Activated B cell treated with CpG ODN at 0.5 μM for 24 hours (primary cell): ENCODE measurements at regions not wholly inside any gene's neighbourhood (a gene's known extent, or its start where the extent isn't known, plus 50 kb on each side); places are given as distances from the start of the nearest gene placed in this dataset.
A peak's percentile ranks its signal among the peaks of the same experiment; 100 is the strongest.
"Not testable (repeated sequence)": the region's sequence is repeated elsewhere in the genome, so short reads cannot be mapped to it uniquely, and the experiment has no call there.

Experiments used
- ATAC-seq: fragments of 200-7000 bp; cut with Tn5 transposase; one replicate; pipeline ENCODE4 v1.10.0; 2021; ENCODE audit warnings: low read depth, mild to moderate bottlenecking, moderate library complexity
- CTCF ChIA-PET: fragments of 350-600 bp; sonication (Branson Sonifier 250); formaldehyde crosslinking; loops from one replicate; lab custom pipeline; 2021; ENCODE audit warnings: antibody characterized with exemption; lab: Charles Lee
- POLR2A ChIA-PET: fragments of 350-600 bp; sonication (Branson Sonifier 250); formaldehyde crosslinking; loops from one replicate; lab custom pipeline; 2021; ENCODE audit warnings: antibody characterized with exemption; lab: Charles Lee
- DNase-seq: peaks from one replicate; pipeline ENCODE4 v3.0.0; 2022
- H3K27ac Mint-ChIP-seq: one replicate; pipeline ENCODE4 v1.8.0; 2020; ENCODE audit warnings: mixed read lengths
- H3K27me3 Mint-ChIP-seq: one replicate; pipeline ENCODE4 v1.8.0; 2021; ENCODE audit warnings: mixed read lengths
- H3K36me3 Mint-ChIP-seq: one replicate; pipeline ENCODE4 v1.8.0; 2021; ENCODE audit warnings: low read depth, mixed read lengths
- H3K4me1 Mint-ChIP-seq: one replicate; pipeline ENCODE4 v1.8.0; 2021; ENCODE audit warnings: mixed read lengths
- H3K4me3 Mint-ChIP-seq: one replicate; pipeline ENCODE4 v1.8.0; 2020; ENCODE audit warnings: mild to moderate bottlenecking, mixed read lengths
- H3K9me3 Mint-ChIP-seq: one replicate; pipeline ENCODE4 v1.8.0; 2020; ENCODE audit warnings: mixed read lengths
- CTCF ChIP-seq: fragments of 200-600 bp; IDR thresholded peaks from one replicate; pipeline ENCODE4 v1.8.0; 2022; ENCODE audit warnings: antibody characterized with exemption, mild to moderate bottlenecking
- intact Hi-C: fragments of 100-400 bp; cut with micrococcal nuclease; formaldehyde crosslinking; loops from one replicate; pipeline ENCODE4 v1.15.1; 2024

GRCh38 chr15:70514251-70514650, 249.1 kb downstream of the UACA start:
- ChIA-PET CTCF (no interaction called here), POLR2A (interaction anchor here (0.7 kb wide), 1 partner anchor 12 kb away, joined by 3 read pairs; no protein-coding TSS in a partner anchor)
- intact Hi-C loops, result no loop called here
- Mint-ChIP-seq H3K4me3 (no peak overlapping the region), H3K36me3 (peaks cover 5% of the 10 kb centered on the region), H3K4me1 (peaks cover 19% of the 10 kb centered on the region), H3K27me3 (peaks cover 12% of the 10 kb centered on the region), H3K9me3 (peaks cover 20% of the 10 kb centered on the region), H3K27ac (no peak overlapping the region)
- no peak for ATAC-seq
- DNase-seq, result no peak
- no peak for TF ChIP-seq CTCF

GRCh38 chr15:70513819-70514218, 249.5 kb downstream of the UACA start:
- Mint-ChIP-seq H3K27me3 (peaks cover 10% of the 10 kb centered on the region), H3K9me3 (peaks cover 20% of the 10 kb centered on the region), H3K27ac (no peak overlapping the region), H3K36me3 (peaks cover 5% of the 10 kb centered on the region), H3K4me3 (no peak overlapping the region), H3K4me1 (peaks cover 24% of the 10 kb centered on the region)
- ChIA-PET POLR2A (interaction anchor here (0.7 kb wide), 1 partner anchor 13 kb away, joined by 3 read pairs; no protein-coding TSS in a partner anchor), CTCF (interaction anchor here (1.0 to 2.5 kb wide), 2 partner anchors 8 to 10 kb away, joined by 3 to 9 read pairs; no protein-coding TSS in a partner anchor)
- TF ChIP-seq CTCF, result no peak
- intact Hi-C loops, result loop anchor here (1.0 to 2.0 kb wide), 4 partner anchors 13 to 1035 kb away; no protein-coding TSS in a partner anchor
- ATAC-seq (no peak), DNase-seq (no peak)

- Mint-ChIP-seq H3K9me3 (peaks cover 20% of the 10 kb centered on the region), H3K27me3 (peaks cover 5% of the 10 kb centered on the region), H3K36me3 (peaks cover 5% of the 10 kb centered on the region), H3K4me3 (no peak overlapping the region), H3K4me1 (peaks cover 32% of the 10 kb centered on the region), H3K27ac (no peak overlapping the region)
- intact Hi-C loops, result loop anchor here (1.0 to 2.0 kb wide), 7 partner anchors 14 to 1034 kb away; no protein-coding TSS in a partner anchor
- ChIA-PET POLR2A (interaction anchor here (0.6 to 1.5 kb wide), 3 partner anchors 9 to 237 kb away, joined by 4 to 9 read pairs (median 5); no protein-coding TSS in a partner anchor), CTCF (interaction anchor here (1.0 to 2.5 kb wide), 8 partner anchors 9 to 1038 kb away, joined by 3 to 9 read pairs (median 4); no protein-coding TSS in a partner anchor)
- no peak for DNase-seq
- no peak for TF ChIP-seq CTCF
- peak; percentile 80 for ATAC-seq
These were observed 250.5 kb downstream of the UACA start for GRCh38 chr15:70512772-70513362.

- H3K9me3 Mint-ChIP-seq, result peaks cover 20% of the 10 kb centered on the region
- DNase-seq, H3K27me3 Mint-ChIP-seq, H3K36me3 Mint-ChIP-seq: not testable (repeated sequence)
- intact Hi-C loops, result loop anchor here (1.0 to 2.0 kb wide), 6 partner anchors 15 to 1033 kb away; no protein-coding TSS in a partner anchor
- H3K27ac Mint-ChIP-seq, result peak overlapping the region; percentile 8
- peak; percentile 47 for ATAC-seq
- peak overlapping the region; percentile 13 for H3K4me3 Mint-ChIP-seq
- H3K4me1 Mint-ChIP-seq, result peaks cover 34% of the 10 kb centered on the region
- CTCF ChIA-PET, result interaction anchor here (0.9 to 2.5 kb wide), 8 partner anchors 8 to 1037 kb away, joined by 3 to 9 read pairs (median 4); no protein-coding TSS in a partner anchor
- POLR2A ChIA-PET, result interaction anchor here (0.6 to 1.5 kb wide), 4 partner anchors 8 to 836 kb away, joined by 3 to 5 read pairs (median 4); no protein-coding TSS in a partner anchor
These were observed 251.3 kb downstream of the UACA start for GRCh38 chr15:70511972-70512587.

GRCh38 chr15:70510433-70510832, 252.9 kb downstream of the UACA start:
- CTCF ChIA-PET, result interaction anchor here (0.8 to 1.4 kb wide), 3 partner anchors 16 to 23 kb away, joined by 3 to 5 read pairs (median 3); no protein-coding TSS in a partner anchor
- Mint-ChIP-seq H3K4me1 (peaks cover 50% of the 10 kb centered on the region), H3K4me3 (no peak overlapping the region), H3K9me3 (peaks cover 20% of the 10 kb centered on the region), H3K36me3 (peaks cover 5% of the 10 kb centered on the region), H3K27ac (no peak overlapping the region), H3K27me3 (no peaks in the 10 kb centered on the region)
- ATAC-seq (no peak), DNase-seq (no peak)
- intact Hi-C loops, result no loop called here
- POLR2A ChIA-PET, result interaction anchor here (0.9 kb wide), 1 partner anchor 14 kb away, joined by 3 read pairs; no protein-coding TSS in a partner anchor
- no peak for TF ChIP-seq CTCF
